PC-3 (cell line): ENCODE measurements at regions not wholly inside any gene's neighbourhood (a gene's known extent, or its start where the extent isn't known, plus 50 kb on each side); places are given as distances from the start of the nearest gene placed in this dataset.

Experiments used
- ATAC-seq: fragments of 200-7000 bp; cut with Tn5 transposase; 2 replicates; pipeline ENCODE4 v1.9.1; 2020; ENCODE audit warnings: mild to moderate bottlenecking, moderate library complexity
- BruUV-seq: library from RNA; stranded (reverse); fragments of 400-500 nt; replicated peaks from 2 replicates; lab custom pipeline; 2021; lab: Mats Ljungman, UMichigan
- CTCF ChIA-PET: fragments of 300-600 bp; sonication (Branson Sonifier 250); formaldehyde crosslinking; loops from one replicate; lab custom pipeline; 2022; ENCODE audit warnings: antibody characterized with exemption; lab: Charles Lee
- POLR2A ChIA-PET: fragments of 300-600 bp; sonication (Branson Sonifier 250); formaldehyde crosslinking; loops from one replicate; lab custom pipeline; 2022; ENCODE audit warnings: antibody characterized with exemption; ENCODE audit not compliant: unreplicated experiment; lab: Charles Lee
- DNase-seq: peaks from one replicate; pipeline ENCODE4 v3.0.0-alpha.2; 2015
- H2AFZ ChIP-seq: fragments of 300-600 bp; sonication (generic); 2 replicates; pipeline ENCODE4 v1.6.0; 2016; ENCODE audit warnings: antibody characterized with exemption, low read length
- H3F3A ChIP-seq: fragments of 300-600 bp; sonication (generic); one replicate; pipeline ENCODE4 v1.6.0; 2017; ENCODE audit warnings: antibody characterized with exemption, low read length, control low read depth, mild to moderate bottlenecking; ENCODE audit not compliant: unreplicated experiment
- H3K27ac ChIP-seq: fragments of 300-600 bp; sonication (generic); 2 replicates; pipeline ENCODE4 v1.5.1; 2016; ENCODE audit warnings: mild to moderate bottlenecking, low read length
- H3K27me3 ChIP-seq: fragments of 300-600 bp; sonication (generic); 2 replicates; pipeline ENCODE4 v1.6.1; 2016; ENCODE audit warnings: low read length, mixed read lengths
- H3K36me3 ChIP-seq: fragments of 300-600 bp; sonication (generic); 2 replicates; pipeline ENCODE4 v1.6.1; 2016; ENCODE audit warnings: low read depth, mixed run types, low read length, mixed read lengths
- H3K4me1 ChIP-seq: fragments of 300-600 bp; sonication (generic); 2 replicates; pipeline ENCODE4 v1.5.1; 2016; ENCODE audit warnings: low read length; ENCODE audit not compliant: insufficient read depth
- H3K4me2 ChIP-seq: fragments of 300-600 bp; sonication (generic); 2 replicates; pipeline ENCODE4 v1.6.0; 2016; ENCODE audit warnings: low read length
- H3K4me3 ChIP-seq: fragments of 300-600 bp; sonication (generic); 2 replicates; pipeline ENCODE4 v1.5.1; 2016; ENCODE audit warnings: mild to moderate bottlenecking, low read length, mixed read lengths
- H3K79me2 ChIP-seq: fragments of 300-600 bp; sonication (generic); 2 replicates; pipeline ENCODE4 v1.6.1; 2017; ENCODE audit warnings: low read length, mixed read lengths
- H3K9ac ChIP-seq: fragments of 300-600 bp; sonication (generic); 2 replicates; pipeline ENCODE4 v1.6.0; 2016; ENCODE audit warnings: mild to moderate bottlenecking, low read length
- H3K9me2 ChIP-seq: fragments of 300-600 bp; sonication (generic); replicated peaks from 2 replicates; pipeline ENCODE4 v1.6.1; 2016; ENCODE audit warnings: mixed run types, low read length, mixed read lengths
- H3K9me3 ChIP-seq: fragments of 300-600 bp; sonication (generic); 2 replicates; pipeline ENCODE4 v1.6.1; 2016; ENCODE audit warnings: low read length, mixed read lengths
- H4K20me1 ChIP-seq: fragments of 300-600 bp; sonication (generic); 2 replicates; pipeline ENCODE4 v1.6.1; 2016; ENCODE audit warnings: low read length, mixed read lengths
- CTCF ChIP-seq: fragments of 300-600 bp; sonication (generic); conservative IDR thresholded peaks from 2 replicates; pipeline ENCODE4 v1.5.1; 2017; ENCODE audit warnings: antibody characterized with exemption, low read depth, mild to moderate bottlenecking, low read length
- EZH2 ChIP-seq: fragments of 300-600 bp; sonication (generic); IDR thresholded peaks from one replicate; pipeline ENCODE4 v1.6.1; 2017; ENCODE audit warnings: antibody characterized with exemption, mild to moderate bottlenecking, low read length; ENCODE audit not compliant: unreplicated experiment
- EZH2phosphoT487 ChIP-seq: fragments of 300-600 bp; sonication (generic); IDR thresholded peaks from 2 replicates; pipeline ENCODE4 v1.6.1; 2018; ENCODE audit warnings: mild to moderate bottlenecking, antibody characterized with exemption, low read length, borderline replicate concordance
- intact Hi-C: fragments of 100-400 bp; cut with micrococcal nuclease; formaldehyde crosslinking; loops from 2 replicates; pipeline ENCODE4 v1.9.0; 2023

- H3K27ac ChIP-seq = no peak overlapping the region
- no peaks in the 10 kb centered on the region for H3K27me3 ChIP-seq
- H2AFZ ChIP-seq = no peak overlapping the region
- no peaks in the 10 kb centered on the region for H3K9me3 ChIP-seq
- intact Hi-C loops = no loop called here
- no peak for ATAC-seq
- no peak overlapping the region for H3K4me2 ChIP-seq
- H3K36me3 ChIP-seq = no peaks in the 10 kb centered on the region
- H3K4me1 ChIP-seq = no peaks in the 10 kb centered on the region
- H3F3A ChIP-seq = no peaks in the 10 kb centered on the region
- POLR2A ChIA-PET = no interaction called here
- no peaks in the 10 kb centered on the region for H3K79me2 ChIP-seq
- H3K4me3 ChIP-seq = no peak overlapping the region
- no peaks in the 10 kb centered on the region for H4K20me1 ChIP-seq
- CTCF ChIA-PET = no interaction called here
- TF ChIP-seq EZH2phosphoT487 = no peak
- TF ChIP-seq EZH2 = no peak
- no peak overlapping the region for H3K9ac ChIP-seq
- no TSS peak for BruUV-seq
- DNase-seq = no peak
- H3K9me2 ChIP-seq = no peaks in the 10 kb centered on the region
Observed at GRCh38 chr4:102423375-102423774, 77.8 kb upstream of the NFKB1 start.

GRCh38 chr4:102427371-102427998, 73.7 kb upstream of the NFKB1 start:
- ChIA-PET POLR2A (no interaction called here), CTCF (no interaction called here)
- DNase-seq (no peak), ATAC-seq (no peak)
- no peaks in the 10 kb centered on the region for H3K27me3 ChIP-seq
- H3K9me3 ChIP-seq = no peaks in the 10 kb centered on the region
- TF ChIP-seq EZH2 = no peak
- no peak for TF ChIP-seq CTCF
- TF ChIP-seq EZH2phosphoT487 = no peak
- H3K9ac ChIP-seq = no peak overlapping the region
- H3K4me2 ChIP-seq = no peak overlapping the region
- no peaks in the 10 kb centered on the region for H3K36me3 ChIP-seq
- no peaks in the 10 kb centered on the region for H3F3A ChIP-seq
- no peaks in the 10 kb centered on the region for H3K9me2 ChIP-seq
- peaks cover 9% of the 10 kb centered on the region for H3K4me1 ChIP-seq
- no peak overlapping the region for H2AFZ ChIP-seq
- intact Hi-C loops = no loop called here
- BruUV-seq = no TSS peak
- H3K4me3 ChIP-seq = no peak overlapping the region
- H4K20me1 ChIP-seq = no peaks in the 10 kb centered on the region
- 0 out of 2 replicates have a peak, but pooled peaks cover 3% of the 10 kb centered on the region for H3K79me2 ChIP-seq
- no peak overlapping the region for H3K27ac ChIP-seq

- H2AFZ ChIP-seq = no peak overlapping the region
- H3K9me3 ChIP-seq = no peaks in the 10 kb centered on the region
- H3K9me2 ChIP-seq = no peaks in the 10 kb centered on the region
- BruUV-seq = no TSS peak
- H3K4me1 ChIP-seq = peaks cover 9% of the 10 kb centered on the region
- intact Hi-C loops = no loop called here
- H3K27ac ChIP-seq = no peak overlapping the region
- no peak for ATAC-seq
- no peaks in the 10 kb centered on the region for H3K36me3 ChIP-seq
- CTCF ChIA-PET = no interaction called here
- H3K4me3 ChIP-seq = no peak overlapping the region
- no peaks in the 10 kb centered on the region for H3K27me3 ChIP-seq
- no peaks in the 10 kb centered on the region for H3F3A ChIP-seq
- POLR2A ChIA-PET = no interaction called here
- H3K9ac ChIP-seq = no peak overlapping the region
- 0 out of 2 replicates have a peak, but pooled peaks cover 3% of the 10 kb centered on the region for H3K79me2 ChIP-seq
- no peaks in the 10 kb centered on the region for H4K20me1 ChIP-seq
- H3K4me2 ChIP-seq = no peak overlapping the region
- TF ChIP-seq CTCF (no peak), EZH2phosphoT487 (no peak), EZH2 (no peak)
- DNase-seq = no peak
Observed at GRCh38 chr4:102428122-102428521, 73.0 kb upstream of the NFKB1 start.
